IMR-90 (cell line): ENCODE measurements at regions not wholly inside any gene's neighbourhood (a gene's known extent, or its start where the extent isn't known, plus 50 kb on each side); places are given as distances from the start of the nearest gene placed in this dataset.

Experiments used
- ATAC-seq: fragments of 200-7000 bp; cut with Tn5 transposase; 2 replicates; pipeline ENCODE4 v1.9.1; 2020; ENCODE audit warnings: low read depth, mild to moderate bottlenecking, moderate library complexity
- BruUV-seq: library from RNA; stranded (reverse); fragments of 400-500 nt; replicated peaks from 2 replicates; lab custom pipeline; 2021; lab: Mats Ljungman, UMichigan
- CTCF ChIA-PET: fragments of 300-600 bp; formaldehyde crosslinking; extraction: SDS; loops from one replicate; lab custom pipeline; 2021; ENCODE audit warnings: antibody characterized with exemption; lab: Yijun Ruan, JAX
- POLR2A ChIA-PET: fragments of 300-600 bp; sonication (Branson Sonifier 250); formaldehyde crosslinking; loops from one replicate; lab custom pipeline; 2022; ENCODE audit warnings: antibody characterized with exemption; ENCODE audit not compliant: unreplicated experiment; lab: Charles Lee
- DNase-seq: peaks from one replicate; pipeline ENCODE4 v3.0.0; 2013
- H2AFZ ChIP-seq: replicated peaks from 2 replicates; pipeline ENCODE3; 2013; ENCODE audit warnings: low read length, mild to moderate bottlenecking; ENCODE audit not compliant: poor library complexity
- H2AK5ac ChIP-seq: 2 replicates; pipeline ENCODE4 v1.6.1; 2013; ENCODE audit warnings: low read depth, low read length, inconsistent platforms
- H2AK9ac ChIP-seq: replicated peaks from 2 replicates; pipeline ENCODE3; 2013; ENCODE audit warnings: mild to moderate bottlenecking, low read depth, low read length, moderate library complexity; ENCODE audit not compliant: poor library complexity
- H2BK120ac ChIP-seq: 2 replicates; pipeline ENCODE4 v1.6.1; 2013; ENCODE audit warnings: low read depth, low read length, inconsistent platforms
- H2BK15ac ChIP-seq: 3 replicates; pipeline ENCODE4 v1.6.1; 2013; ENCODE audit warnings: low read depth, low read length, inconsistent platforms
- H2BK20ac ChIP-seq: 2 replicates; pipeline ENCODE4 v1.6.1; 2013; ENCODE audit warnings: low read depth, mild to moderate bottlenecking, inconsistent platforms, low read length, moderate library complexity
- H2BK5ac ChIP-seq: 2 replicates; pipeline ENCODE4 v1.6.1; 2013; ENCODE audit warnings: mild to moderate bottlenecking, low read depth, low read length, inconsistent platforms; ENCODE audit not compliant: poor library complexity, severe bottlenecking
- H3K14ac ChIP-seq: replicated peaks from 2 replicates; pipeline ENCODE4 v1.6.1; 2013; ENCODE audit warnings: low read depth, low read length, inconsistent platforms
- H3K18ac ChIP-seq: 2 replicates; pipeline ENCODE4 v1.6.1; 2013; ENCODE audit warnings: low read depth, low read length, control low read depth
- H3K23ac ChIP-seq: 2 replicates; pipeline ENCODE4 v1.6.1; 2013; ENCODE audit warnings: low read depth, low read length, inconsistent platforms
- H3K27ac ChIP-seq: 2 replicates; pipeline ENCODE4 v1.5.1; 2013; ENCODE audit warnings: mild to moderate bottlenecking, control low read depth, low read length; ENCODE audit not compliant: insufficient read depth
- H3K27me3 ChIP-seq: 2 replicates; pipeline ENCODE4 v1.6.1; 2013; ENCODE audit warnings: low read length; ENCODE audit not compliant: control insufficient read depth, insufficient read depth
- H3K36me3 ChIP-seq: 2 replicates; pipeline ENCODE4 v1.6.1; 2013; ENCODE audit warnings: low read length, mixed read lengths; ENCODE audit not compliant: control insufficient read depth, insufficient read depth
- H3K4ac ChIP-seq: 2 replicates; pipeline ENCODE4 v1.6.1; 2013; ENCODE audit warnings: low read depth, low read length, inconsistent platforms
- H3K4me1 ChIP-seq: 2 replicates; pipeline ENCODE4 v1.6.1; 2013; ENCODE audit warnings: low read length, mixed read lengths; ENCODE audit not compliant: control insufficient read depth, insufficient read depth
- H3K4me2 ChIP-seq: 2 replicates; pipeline ENCODE4 v1.6.1; 2013; ENCODE audit warnings: low read depth, mild to moderate bottlenecking, control low read depth, low read length, moderate library complexity
- H3K4me3 ChIP-seq: 2 replicates; pipeline ENCODE4 v1.5.1; 2013; ENCODE audit warnings: low read depth, mild to moderate bottlenecking, control low read depth, low read length, moderate library complexity; ENCODE audit not compliant: insufficient read depth
- H3K56ac ChIP-seq: 2 replicates; pipeline ENCODE4 v1.6.1; 2013; ENCODE audit warnings: low read length, inconsistent platforms; ENCODE audit not compliant: insufficient read depth; ENCODE audit errors: extremely low read depth
- H3K79me1 ChIP-seq, 2 experiments: 2 replicates each; pipeline ENCODE4 v1.6.1; 2013; ENCODE audit warnings: low read length in 2 of 2, inconsistent platforms in 1 of 2, low read depth in 1 of 2
- H3K9ac ChIP-seq: 2 replicates; pipeline ENCODE4 v1.6.1; 2013; ENCODE audit warnings: low read depth, low read length, control low read depth
- H3K9me1 ChIP-seq: 2 replicates; pipeline ENCODE4 v1.6.1; 2013; ENCODE audit warnings: low read length, inconsistent platforms; ENCODE audit not compliant: insufficient read depth
- H3K9me3 ChIP-seq: 2 replicates; pipeline ENCODE4 v1.6.1; 2013; ENCODE audit warnings: low read length; ENCODE audit not compliant: control insufficient read depth, insufficient read depth
- H4K20me1 ChIP-seq: 2 replicates; pipeline ENCODE4 v1.6.1; 2013; ENCODE audit warnings: low read length, inconsistent platforms; ENCODE audit not compliant: insufficient read depth
- H4K5ac ChIP-seq: 2 replicates; pipeline ENCODE4 v1.6.1; 2013; ENCODE audit warnings: mild to moderate bottlenecking, low read depth, low read length, control low read depth
- H4K8ac ChIP-seq, 2 experiments: 2 replicates each; pipeline ENCODE4 v1.6.1; 2013; ENCODE audit warnings: low read depth in 2 of 2, low read length in 2 of 2, control low read depth in 1 of 2, inconsistent platforms in 1 of 2
- H4K91ac ChIP-seq: 2 replicates; pipeline ENCODE4 v1.6.1; 2013; ENCODE audit warnings: low read depth, low read length, inconsistent platforms; ENCODE audit not compliant: insufficient read depth
- CHD1 ChIP-seq: IDR thresholded peaks from 2 replicates; pipeline ENCODE4 v1.6.1; 2012; ENCODE audit warnings: low read depth, low read length, improper control_type of control experiment
- CTCF ChIP-seq: conservative IDR thresholded peaks from 2 replicates; pipeline ENCODE4 v1.5.1; 2012; ENCODE audit warnings: mild to moderate bottlenecking, low read depth, low read length, improper control_type of control experiment
- MAFK ChIP-seq: IDR thresholded peaks from 2 replicates; pipeline ENCODE4 v1.6.1; 2012; ENCODE audit warnings: low read depth, low read length, improper control_type of control experiment
- MXI1 ChIP-seq: IDR thresholded peaks from 2 replicates; pipeline ENCODE4 v1.6.1; 2012; ENCODE audit warnings: low read depth, mild to moderate bottlenecking, low read length, moderate library complexity, borderline replicate concordance
- NFE2L2 ChIP-seq: fragments of 150-350 bp; IDR thresholded peaks from 2 replicates; pipeline ENCODE4 v1.6.1; 2016; ENCODE audit warnings: low read depth, mild to moderate bottlenecking, low read length
- RAD21 ChIP-seq: IDR thresholded peaks from 2 replicates; pipeline ENCODE4 v1.6.1; 2012; ENCODE audit warnings: low read length, improper control_type of control experiment
- RFX5 ChIP-seq: IDR thresholded peaks from 2 replicates; pipeline ENCODE4 v1.8.0; 2012; ENCODE audit warnings: low read depth, mild to moderate bottlenecking, low read length, moderate library complexity
- SMC3 ChIP-seq: fragments of 150-350 bp; IDR thresholded peaks from 2 replicates; pipeline ENCODE4 v1.6.1; 2016; ENCODE audit warnings: low read depth, mild to moderate bottlenecking, antibody characterized with exemption, low read length, moderate library complexity
- WGBS, 2 experiments: methylation state at CpG; one replicate each; pipeline versions ENCODE4 v1.1.5 to v1.1.7; 2013; ENCODE audit warnings: missing lambda C conversion rate in 2 of 2; ENCODE audit not compliant: insufficient read length in 1 of 2; ENCODE audit errors: extremely low coverage in 2 of 2; 5-methylcytosine and 5-hydroxymethylcytosine counted together
- dilution Hi-C: fragments of 300-500 bp; cut with HindIII; formaldehyde crosslinking; loops from one replicate; pipeline ENCODE4 v1.14.3; 2018; ENCODE audit warnings: low sequenced_read_pairs; ENCODE audit not compliant: unreplicated experiment
- in situ Hi-C: fragments of 300-500 bp; cut with MboI; formaldehyde crosslinking; loops from 3 replicates; pipeline ENCODE4 v1.14.3; 2019; ENCODE audit warnings: low sequenced_read_pairs, inconsistent platforms, mixed read lengths
- intact Hi-C: fragments of 100-400 bp; cut with micrococcal nuclease; formaldehyde crosslinking; loops from 2 replicates; pipeline ENCODE4 v1.10.0; 2022

- H2BK15ac ChIP-seq: no peak overlapping the region
- dilution Hi-C loops: no loop called here
- POLR2A ChIA-PET: no interaction called here
Observed at GRCh38 chrX:8873102-8873501, 71.9 kb upstream of the FAM9A start.

More at GRCh38 chrX:8873102-8873501, 71.9 kb upstream of the FAM9A start:
- no peak overlapping the region for H3K56ac ChIP-seq
- in situ Hi-C loops: no loop called here
- CTCF ChIA-PET: no interaction called here
- no peak overlapping the region for H3K14ac ChIP-seq
- no peaks in the 10 kb centered on the region for H3K79me1 ChIP-seq
- no peak overlapping the region for H3K27ac ChIP-seq
- H3K4me3 ChIP-seq: no peak overlapping the region
- H3K36me3 ChIP-seq: no peaks in the 10 kb centered on the region
- H3K4me1 ChIP-seq: peaks cover 4% of the 10 kb centered on the region
- H2AFZ ChIP-seq: no peak overlapping the region
- no peak overlapping the region for H4K8ac ChIP-seq
- no peak overlapping the region for H3K4me2 ChIP-seq
- H3K9me1 ChIP-seq: no peaks in the 10 kb centered on the region; the same call in 1 of the 2 replicates
- no peak overlapping the region for H2BK120ac ChIP-seq
- ATAC-seq: no peak
- H3K9me3 ChIP-seq: no peaks in the 10 kb centered on the region
- no peak for DNase-seq
- no peak overlapping the region for H2BK20ac ChIP-seq
- no peak overlapping the region for H4K91ac ChIP-seq
- H3K27me3 ChIP-seq: no peaks in the 10 kb centered on the region
- TF ChIP-seq NFE2L2 (no peak), CTCF (no peak), SMC3 (no peak), MAFK (peak; percentile 93), MXI1 (no peak), RFX5 (no peak), CHD1 (no peak), RAD21 (no peak)
- BruUV-seq: no TSS peak
- no peak overlapping the region for H3K9ac ChIP-seq
- H3K4ac ChIP-seq: no peak overlapping the region
- no peak overlapping the region for H4K5ac ChIP-seq
- no peaks in the 10 kb centered on the region for H4K20me1 ChIP-seq
- no peak overlapping the region for H2AK5ac ChIP-seq
- WGBS, 2 experiments: no CpG with 5 or more reads among the region's 2 CpGs
- H2AK9ac ChIP-seq: no peak overlapping the region
- H2BK5ac ChIP-seq: no peak overlapping the region
- no peak overlapping the region for H3K23ac ChIP-seq
- H3K18ac ChIP-seq: no peak overlapping the region
- intact Hi-C loops: no loop called here
